Frontal cortex (tissue), 3 donors: ENCODE measurements at regions not wholly inside any gene's neighbourhood (a gene's known extent, or its start where the extent isn't known, plus 50 kb on each side); places are given as distances from the start of the nearest gene placed in this dataset.

ENCODE experiments used
- DNase-seq, 2 donors: peaks; one replicate each; pipeline ENCODE4 v3.0.0; 2012; ENCODE audit warnings: low spot score in 2 of 2
- FAIRE-seq: peaks from 2 replicates; lab custom pipeline; 2012; peaks lifted over from hg19 to GRCh38; lab: Jason Lieb, UNC
- donor health status: control.
- donor health status: control.
- donor health status: control.

DNA sequence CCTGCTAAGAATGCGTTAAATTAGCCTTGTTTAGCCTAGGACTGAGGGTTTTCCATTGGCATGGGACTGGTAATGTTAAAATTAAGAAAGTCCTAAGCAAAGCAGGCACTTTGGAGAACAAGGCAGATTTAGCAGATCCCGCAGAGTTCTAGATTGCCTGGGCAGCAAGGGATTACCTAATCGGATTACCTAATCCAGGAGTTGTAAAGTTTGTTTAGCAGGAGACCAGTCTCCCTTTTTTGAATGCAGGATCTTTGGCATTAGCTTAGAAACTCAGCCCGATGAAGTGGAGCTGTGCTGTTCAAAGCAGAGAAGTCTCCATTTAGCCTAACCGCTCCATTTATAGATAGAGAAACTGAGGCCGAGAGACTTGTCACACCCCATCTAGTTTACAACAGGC is 206.0 kb downstream of the DMRT2 start:
- no peak for FAIRE-seq
- no peak for DNase-seq

DNA sequence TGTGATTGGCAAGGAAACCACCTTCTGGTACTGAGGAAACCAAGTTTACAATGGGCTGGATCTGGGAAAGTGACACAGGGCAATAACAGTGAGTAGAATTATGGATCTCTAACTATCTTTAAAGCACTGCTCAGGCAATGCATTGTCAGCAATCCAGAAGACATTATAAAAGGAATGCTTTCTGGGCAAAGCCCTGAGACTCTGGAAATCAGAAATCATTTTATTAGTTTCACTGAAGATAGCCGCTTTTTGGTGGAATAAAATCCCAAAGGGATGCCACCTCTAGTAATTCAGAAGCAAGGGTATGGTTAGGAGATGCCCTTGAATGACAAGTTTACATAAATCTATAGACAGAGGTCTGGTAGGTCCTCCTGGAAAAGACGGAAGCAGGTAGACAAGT is 211.1 kb downstream of the DMRT2 start:
- DNase-seq (no peak), FAIRE-seq (no peak)

DNA sequence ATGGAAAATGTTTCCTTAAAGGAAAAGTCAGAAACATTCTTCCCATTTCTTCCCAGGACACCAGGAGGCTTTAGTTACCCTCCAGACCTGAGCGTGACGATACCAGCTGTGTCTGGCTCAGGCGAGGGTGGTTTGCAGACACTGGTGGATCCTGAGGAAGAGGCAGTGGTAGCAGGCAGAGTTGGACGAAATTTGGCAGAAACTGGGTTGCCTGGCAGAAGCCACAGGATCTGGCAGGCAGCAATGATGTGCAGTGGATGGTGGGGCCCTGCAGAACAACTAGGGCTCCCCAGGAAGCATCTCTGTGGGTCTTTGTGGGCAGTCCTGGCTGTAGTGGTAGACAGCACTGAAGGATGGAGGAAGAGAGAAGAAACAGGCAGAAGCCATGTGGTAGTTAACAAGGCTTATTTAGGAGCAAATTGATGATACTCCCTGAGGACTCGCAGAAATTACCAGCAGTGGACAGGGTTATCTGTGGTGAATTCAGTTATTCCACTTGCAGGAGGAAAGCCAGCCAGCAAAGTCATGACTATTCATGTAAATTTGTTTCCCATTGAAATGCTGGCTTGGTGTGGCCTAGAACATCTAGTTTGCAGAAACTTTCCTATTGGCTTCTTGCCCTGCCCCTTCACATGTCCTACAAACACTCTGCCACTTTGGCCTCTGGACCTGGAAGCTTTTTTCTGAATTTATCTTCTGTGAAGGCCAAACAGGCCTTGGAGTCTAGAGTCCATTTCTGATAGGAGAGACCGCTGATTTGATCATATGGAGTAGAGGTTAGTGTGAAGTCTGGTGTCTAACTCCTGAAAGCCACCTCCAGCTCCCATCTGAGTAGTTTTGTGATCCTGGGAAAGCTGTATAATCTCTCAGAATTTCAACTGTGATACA is 212.0 kb downstream of the DMRT2 start:
- DNase-seq (no peak), FAIRE-seq (no peak)

DNA sequence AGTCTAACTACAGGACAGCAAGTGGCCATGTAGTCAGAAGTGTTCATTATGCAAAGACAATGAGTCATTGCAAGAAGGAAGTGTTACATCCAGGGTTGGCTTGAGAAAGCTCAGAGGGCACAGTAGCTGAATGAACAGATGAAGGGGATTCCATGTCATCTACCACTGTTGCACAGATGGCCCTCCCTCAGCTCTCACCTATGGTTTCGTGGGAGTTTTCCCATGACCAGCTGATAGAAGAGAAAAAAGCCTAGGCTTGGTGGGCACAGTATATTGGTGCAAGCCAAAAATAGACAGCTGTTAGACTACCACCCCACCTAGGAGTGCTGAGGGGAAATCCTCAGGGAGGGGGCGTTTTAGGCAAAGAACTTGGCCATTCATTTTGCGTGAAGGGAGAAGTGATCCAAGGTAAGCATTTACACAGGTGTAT is 217.0 kb downstream of the DMRT2 start:
- FAIRE-seq (no peak), DNase-seq (no peak)

DNA sequence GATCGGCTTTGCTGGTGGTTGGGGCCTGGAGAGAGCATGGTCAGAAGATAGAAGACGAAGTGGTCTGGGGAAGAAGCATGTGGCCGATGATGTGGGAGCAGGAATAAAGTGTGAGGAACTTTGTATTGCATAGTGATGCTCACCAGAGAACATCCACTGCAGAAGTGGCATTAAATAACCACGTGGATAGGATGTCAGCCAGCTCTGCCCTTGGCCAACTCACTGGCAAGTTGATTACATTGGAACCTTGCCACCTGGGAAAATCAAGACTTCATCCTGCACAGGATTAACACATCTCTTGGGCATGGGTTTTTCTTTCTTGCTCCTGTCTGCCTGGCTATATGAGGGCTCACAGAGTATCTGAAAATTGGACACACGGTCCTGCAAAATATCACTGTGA is 217.4 kb downstream of the DMRT2 start:
- FAIRE-seq (no peak), DNase-seq (no peak)

DNA sequence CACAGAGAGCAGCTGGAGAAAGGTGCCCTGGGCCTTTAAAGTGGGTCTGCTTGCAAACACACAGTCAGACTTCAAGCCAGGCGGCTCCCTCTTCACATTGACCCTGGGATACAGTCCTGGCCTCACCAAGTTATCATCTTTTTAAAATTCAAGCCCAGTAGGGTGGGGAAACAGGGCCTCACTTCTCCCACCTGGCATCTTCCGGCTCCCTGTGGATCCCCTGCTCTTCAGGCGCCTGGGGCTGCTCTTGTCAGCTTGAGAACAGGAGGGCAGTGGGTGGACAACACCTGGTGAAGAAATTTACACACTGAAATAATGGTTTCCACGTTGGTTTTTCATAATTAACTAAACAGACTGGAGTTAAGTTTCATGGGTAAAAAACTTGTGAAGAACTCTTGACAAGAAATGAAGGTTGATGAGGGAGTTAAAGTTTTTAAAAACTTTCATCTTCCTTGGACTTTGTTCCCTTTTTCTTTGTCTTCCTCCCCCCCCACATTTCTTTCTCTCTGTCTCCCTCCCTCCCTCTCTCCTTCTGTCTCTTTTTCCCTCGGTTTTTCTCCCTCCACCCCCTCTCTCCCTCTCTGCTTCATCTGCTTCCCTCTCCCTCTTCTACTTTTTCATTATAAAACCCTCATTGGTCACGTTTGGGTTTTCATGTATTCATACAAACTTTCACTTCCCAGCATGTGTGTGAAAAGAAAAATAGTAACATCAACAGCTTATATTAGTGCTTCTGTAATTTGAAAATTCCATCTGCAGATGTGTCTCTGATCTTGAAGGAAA is 219.6 kb downstream of the DMRT2 start:
- no peak for FAIRE-seq
- DNase-seq: no peak

DNA sequence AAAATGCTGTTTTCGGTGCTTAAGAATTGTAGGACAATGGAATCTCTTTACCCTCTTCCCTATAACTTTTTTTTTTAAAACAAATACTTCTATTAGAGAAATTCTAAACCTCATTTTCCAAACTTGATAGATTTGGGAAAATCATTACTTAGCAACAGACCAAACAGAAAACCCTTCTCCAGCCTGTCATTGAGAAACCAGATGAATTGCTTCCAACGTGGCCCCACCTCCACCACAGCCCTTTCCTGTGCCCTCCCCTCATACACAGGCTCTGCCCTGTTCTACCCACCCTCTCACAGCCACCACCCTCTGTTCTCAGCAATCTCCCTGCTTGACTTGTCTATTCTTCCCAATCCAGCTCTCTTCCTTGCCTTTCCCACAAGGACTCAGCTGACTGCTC is 221.2 kb downstream of the DMRT2 start:
- FAIRE-seq (no peak), DNase-seq (no peak)

DNA sequence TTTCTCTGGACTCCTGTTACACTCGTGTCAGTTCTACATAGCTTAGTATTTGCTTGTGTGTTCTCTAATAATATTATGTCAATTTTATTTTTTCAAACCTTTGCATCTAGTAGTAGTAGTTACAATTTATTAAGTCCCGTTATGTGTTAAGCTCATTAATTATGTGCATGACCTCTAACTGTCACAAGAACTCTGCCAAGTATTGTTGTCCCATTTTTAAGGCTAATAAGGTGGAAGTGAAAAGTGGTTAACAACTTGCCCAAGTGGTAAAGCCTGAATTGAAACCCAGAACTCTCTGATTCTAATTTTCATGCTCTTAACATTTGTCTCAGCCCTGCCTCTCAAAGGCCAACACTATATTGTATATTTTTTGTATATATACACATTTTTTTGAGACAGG is 221.6 kb downstream of the DMRT2 start:
- FAIRE-seq: no peak
- DNase-seq: no peak

DNA sequence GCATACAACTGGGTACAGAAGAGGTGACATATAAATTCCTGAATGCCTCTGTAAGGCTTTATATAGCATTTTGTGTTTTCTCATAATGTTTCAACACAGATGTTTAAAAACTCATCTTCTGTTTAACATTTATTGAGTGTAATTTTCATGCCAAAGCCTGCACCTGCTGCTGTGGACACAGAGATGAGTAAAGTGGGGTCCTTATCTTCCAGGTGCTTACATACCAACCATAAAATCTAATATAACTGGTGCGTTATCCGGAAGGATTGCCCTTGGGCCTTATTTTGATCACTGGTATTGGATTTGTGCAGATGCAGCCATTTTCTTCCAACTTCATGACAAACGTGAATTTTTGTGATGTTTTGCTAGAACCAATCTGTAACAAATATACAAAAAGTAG is 222.3 kb downstream of the DMRT2 start:
- no peak for DNase-seq
- no peak for FAIRE-seq

DNA sequence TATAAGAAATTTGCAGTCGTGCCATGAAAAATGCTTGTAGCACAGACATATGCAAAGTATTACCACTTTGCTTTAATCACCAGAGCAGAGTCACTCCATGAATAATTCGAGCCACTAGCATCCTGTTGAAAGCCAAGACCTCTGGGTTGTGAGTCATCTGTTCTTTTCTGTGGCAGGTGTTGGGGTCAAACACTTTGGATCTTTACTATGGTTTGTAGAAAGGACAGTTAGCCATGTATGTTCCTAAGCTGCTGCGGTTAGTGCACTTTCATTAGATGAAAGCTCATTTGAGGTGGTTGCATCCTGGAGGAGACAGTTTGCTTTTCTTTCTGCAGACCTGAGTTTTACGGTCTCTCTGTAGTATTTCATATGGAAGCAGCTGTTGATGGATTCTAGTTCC is 223.7 kb downstream of the DMRT2 start:
- DNase-seq (no peak), FAIRE-seq (no peak)

DNA sequence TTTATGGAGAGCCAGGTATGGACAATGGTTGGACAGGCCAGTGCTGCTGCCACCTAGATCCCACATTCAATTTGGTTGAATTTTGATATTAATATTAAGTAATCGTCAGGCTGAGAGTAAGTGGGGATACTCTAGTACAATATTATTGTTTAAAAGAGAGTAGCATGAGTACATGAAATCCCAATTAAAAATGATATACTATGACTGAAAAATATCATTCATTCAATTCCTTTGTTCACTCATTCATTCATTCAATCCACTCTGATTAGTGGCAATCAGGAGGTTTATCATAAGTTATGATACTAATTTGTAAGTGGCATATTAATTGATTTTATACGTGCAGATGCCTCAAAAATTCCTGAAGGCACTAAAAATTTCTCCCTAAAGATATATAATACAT is 224.2 kb downstream of the DMRT2 start:
- DNase-seq (no peak), FAIRE-seq (no peak)

DNA sequence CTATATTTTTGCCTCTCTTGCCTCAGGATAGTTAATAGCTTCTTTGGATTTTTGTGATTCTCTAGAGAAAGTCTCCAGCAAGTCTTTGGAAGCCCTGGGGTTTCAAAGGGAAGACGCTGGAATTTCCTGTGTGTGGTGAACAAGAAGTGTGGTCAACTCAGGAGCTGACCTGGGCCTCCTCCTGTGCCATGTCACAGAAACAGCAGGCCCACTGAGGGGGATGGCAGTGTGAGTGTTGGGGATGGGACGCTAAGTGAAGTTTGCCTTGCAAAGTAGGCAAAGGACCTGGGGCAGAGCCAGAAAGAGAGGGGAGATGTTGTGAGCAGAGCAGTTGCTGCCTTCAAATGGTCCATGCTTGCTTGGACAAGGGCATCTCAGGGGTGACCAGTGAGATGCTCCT is 226.3 kb downstream of the DMRT2 start:
- FAIRE-seq (no peak), DNase-seq (no peak)

DNA sequence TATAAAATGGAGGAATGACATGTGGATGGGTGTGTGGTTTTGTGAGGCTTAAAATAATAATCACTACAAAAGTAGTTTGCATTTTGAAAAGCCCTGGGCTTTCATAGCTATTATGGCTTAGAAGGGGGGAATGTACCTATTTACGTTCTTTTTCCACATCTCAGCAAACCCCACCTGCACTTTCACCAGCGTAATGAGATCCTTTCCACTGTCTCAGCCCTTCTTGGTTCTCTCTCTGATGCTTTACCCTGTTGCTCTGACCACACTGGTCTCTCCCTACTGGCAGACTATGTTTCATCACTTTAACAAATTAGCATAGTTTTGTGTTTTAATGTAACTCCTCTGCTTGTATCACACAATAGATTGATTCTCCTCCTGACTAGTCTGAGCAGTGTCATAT is 234.6 kb downstream of the DMRT2 start:
- DNase-seq: no peak
- no peak for FAIRE-seq

DNA sequence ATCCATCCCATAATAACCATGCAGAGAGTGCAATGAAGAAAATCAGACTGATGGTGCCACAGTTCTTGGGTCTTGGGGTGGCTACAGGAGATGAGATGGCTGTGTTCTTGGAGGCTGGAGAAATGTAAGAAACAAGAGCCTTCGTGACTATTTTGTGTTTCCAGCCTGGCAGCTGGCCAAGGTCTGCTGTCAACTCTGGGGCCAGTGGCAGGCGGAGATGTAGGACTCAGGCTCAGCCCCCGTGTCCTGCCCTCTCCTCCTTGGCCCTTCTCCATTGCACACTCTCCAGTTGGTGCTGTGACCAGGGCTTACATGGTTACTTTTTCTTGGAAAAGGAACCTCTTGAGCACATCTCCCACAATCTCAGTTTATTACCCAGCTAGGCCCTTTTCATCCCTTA is 235.4 kb downstream of the DMRT2 start:
- no peak for FAIRE-seq

DNA sequence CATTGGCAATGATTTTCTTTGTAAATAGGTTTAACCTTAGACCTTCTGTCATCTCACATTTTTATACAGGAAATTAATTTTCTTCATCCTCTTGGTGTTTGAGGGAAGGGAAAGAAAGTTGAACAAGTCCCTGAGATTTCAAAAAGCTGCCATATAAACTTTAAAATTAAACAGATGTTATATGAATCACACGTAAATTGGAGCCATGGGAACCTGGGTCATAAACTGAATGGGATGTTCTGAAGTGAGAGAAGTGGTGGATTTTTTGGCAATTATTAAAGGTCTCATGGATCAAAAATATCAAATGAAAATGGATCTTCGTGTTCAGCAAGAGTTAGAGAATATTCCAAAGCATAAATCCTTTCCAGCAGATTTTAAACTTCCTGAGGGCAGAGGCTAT is 242.2 kb downstream of the DMRT2 start:
- FAIRE-seq (no peak), DNase-seq (no peak)

More for the DNA sequence above, 235.4 kb downstream of the DMRT2 start:
- no peak for DNase-seq

DNA sequence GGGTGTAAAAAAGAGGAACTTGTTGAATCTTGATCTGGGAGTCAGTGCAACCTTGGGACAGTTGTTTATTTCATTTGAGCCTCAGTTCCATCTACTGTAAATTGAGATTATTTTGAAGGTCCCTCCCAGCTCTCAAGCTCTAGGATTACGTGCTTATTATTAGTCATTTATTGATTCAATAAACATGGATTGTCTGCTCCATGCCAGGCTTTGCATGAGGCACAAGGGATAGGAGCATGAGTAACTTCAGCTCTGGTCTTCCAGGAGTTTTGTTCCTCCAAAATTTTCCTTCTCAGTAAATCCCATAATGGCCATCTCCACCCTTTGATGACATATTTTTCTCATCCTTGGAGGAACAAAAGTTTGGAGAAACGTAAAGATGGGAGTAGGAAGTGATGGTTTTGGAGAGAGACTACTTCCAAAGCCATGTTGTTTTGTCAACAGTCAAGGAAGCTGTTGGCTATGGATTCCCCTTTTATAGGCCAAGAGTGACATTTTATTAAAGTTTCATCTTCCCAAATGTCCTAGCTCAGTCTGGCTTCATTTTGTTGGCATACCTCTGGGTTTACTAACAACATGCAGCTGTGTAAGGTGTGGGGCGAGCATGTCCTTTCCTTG is 244.6 kb downstream of the DMRT2 start:
- no peak for FAIRE-seq
- DNase-seq: no peak

DNA sequence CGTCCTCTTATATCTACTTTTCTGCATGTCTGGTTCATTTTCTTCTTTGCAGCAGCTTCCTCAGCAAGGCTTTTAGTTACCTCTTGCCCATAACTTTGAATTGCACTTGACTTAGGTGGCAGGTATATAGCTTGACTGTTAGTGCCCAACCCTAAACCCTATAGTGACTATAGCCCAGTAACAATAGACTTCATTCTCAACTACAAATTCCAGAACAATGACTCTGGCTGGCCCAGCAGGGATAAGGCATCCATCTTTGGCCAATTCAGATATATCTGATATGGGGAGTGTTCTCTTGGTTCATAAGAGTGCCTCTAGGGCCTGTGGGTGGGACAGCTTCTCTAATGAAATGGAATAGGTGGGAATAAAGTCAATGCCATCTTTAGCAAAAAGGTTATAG is 246.2 kb downstream of the DMRT2 start:
- FAIRE-seq: no peak
- no peak for DNase-seq

DNA sequence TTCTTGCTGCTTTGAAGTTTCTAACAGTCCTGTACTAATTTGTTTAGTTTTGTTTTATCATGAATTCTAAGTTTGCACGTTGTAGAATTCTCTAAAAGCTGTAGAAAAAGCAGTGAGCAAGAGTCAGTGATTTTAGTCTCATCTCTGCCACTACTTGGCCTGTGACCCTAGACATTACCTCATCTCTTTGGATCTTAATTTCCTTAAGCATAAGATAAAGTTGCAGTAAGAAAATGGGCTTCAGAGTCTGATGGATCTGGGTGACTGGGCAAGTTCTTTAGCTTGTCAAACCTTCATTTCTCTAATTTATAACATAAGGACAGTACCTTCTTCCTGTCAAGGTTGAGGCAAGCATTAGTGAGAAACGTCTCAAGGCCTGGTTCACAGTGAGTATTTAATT is 247.9 kb downstream of the DMRT2 start:
- DNase-seq (no peak), FAIRE-seq (no peak)

DNA sequence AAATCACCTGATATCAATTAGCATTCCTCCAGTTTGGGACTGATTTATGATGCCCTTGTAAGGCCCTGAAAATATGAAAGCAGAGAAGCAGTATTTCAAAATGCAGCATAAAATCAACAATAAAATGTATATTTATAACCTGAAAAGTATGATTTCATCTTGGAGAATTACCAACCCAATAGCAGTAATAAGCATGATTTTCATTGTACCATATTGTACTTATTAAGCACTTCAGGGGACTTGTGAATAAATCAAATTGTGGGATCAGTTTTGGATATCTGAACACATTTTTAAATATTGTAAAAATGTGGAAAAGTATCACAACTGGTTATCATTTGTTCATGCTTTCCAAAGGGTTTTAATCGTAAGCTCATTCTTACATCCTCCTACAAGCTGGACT is 250.8 kb downstream of the DMRT2 start:
- DNase-seq (no peak), FAIRE-seq (no peak)

DNA sequence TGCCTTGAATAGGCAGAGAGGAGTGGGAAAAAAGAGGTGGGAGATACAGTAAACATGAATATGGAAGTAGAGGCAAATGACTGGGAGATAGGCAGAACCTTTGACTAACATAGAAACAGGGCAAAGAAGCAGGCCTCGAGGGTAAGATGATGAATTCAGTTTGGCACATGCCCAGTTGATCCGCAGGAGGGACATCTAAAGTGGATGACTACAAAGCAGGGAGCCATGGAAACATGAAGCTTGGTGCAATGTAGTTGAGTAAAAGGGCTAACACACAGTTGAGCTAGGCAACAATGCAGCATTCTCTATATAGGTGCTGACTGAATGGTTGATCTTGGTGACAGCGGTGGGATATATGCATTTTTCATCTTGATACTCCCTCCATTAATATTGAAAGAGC is 253.8 kb downstream of the DMRT2 start:
- no peak for DNase-seq
- no peak for FAIRE-seq

DNA sequence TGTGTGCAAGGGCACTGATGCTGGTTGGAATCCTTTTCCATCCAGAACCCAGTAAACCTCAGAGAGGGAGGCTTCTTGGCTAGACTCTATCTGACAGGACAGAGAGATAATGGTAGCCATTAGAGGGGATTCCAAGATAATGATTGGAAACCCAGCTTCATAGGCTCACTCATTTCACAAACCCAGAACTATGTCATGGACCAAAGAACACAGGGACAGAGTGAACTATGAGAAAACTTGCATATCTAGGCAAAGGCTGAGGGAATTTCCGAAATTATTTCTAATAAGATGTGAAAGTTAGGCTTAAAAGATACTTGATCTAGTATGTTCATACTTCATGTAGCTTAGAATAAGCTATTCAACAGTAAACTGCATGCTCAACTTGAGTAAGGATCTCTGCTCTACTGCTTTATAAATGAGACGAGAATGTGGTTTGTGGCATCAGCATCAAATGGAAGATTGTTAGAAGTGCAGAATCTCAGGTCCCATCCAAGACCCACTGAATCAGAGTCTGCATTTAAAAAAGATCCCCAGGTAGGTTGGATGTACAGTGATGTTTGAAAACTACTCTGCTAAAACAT is 261.4 kb downstream of the DMRT2 start:
- DNase-seq: no peak
- FAIRE-seq: no peak
